Transverse colon (tissue), 4 donors: ENCODE measurements at regions not wholly inside any gene's neighbourhood (a gene's known extent, or its start where the extent isn't known, plus 50 kb on each side); places are given as distances from the start of the nearest gene placed in this dataset.

Experiments used
- EP300 ChIP-seq: sonication (generic); formaldehyde crosslinking; IDR thresholded peaks from one replicate; pipeline ENCODE4 v1.6.1; 2017; ENCODE audit warnings: antibody characterized with exemption, low read depth
- POLR2A ChIP-seq: fragments of 450-650 bp; IDR thresholded peaks from one replicate; pipeline ENCODE4 v1.6.1; 2016; ENCODE audit warnings: antibody characterized with exemption, mild to moderate bottlenecking, moderate library complexity
- POLR2AphosphoS5 ChIP-seq, 3 donors: sonication (generic); formaldehyde crosslinking; IDR thresholded peaks; one replicate each; pipeline ENCODE4 v1.6.1; 2016; ENCODE audit warnings: antibody characterized with exemption in 3 of 3
- TF ChIP-seq, protein P1 (sequence below), 5 experiments: fragments of 200-600 bp in 3 of 5; fragments of 450-650 bp in 2 of 5; sonication (generic) in 3 of 5; IDR thresholded peaks; 1 replicate in 2 of 5; 2 replicates in 3 of 5; pipeline ENCODE4 v1.5.1; 2016 to 2017; ENCODE audit warnings: antibody characterized with exemption in 5 of 5, inconsistent platforms in 3 of 5, mild to moderate bottlenecking in 2 of 5, moderate library complexity in 1 of 5

DNA sequence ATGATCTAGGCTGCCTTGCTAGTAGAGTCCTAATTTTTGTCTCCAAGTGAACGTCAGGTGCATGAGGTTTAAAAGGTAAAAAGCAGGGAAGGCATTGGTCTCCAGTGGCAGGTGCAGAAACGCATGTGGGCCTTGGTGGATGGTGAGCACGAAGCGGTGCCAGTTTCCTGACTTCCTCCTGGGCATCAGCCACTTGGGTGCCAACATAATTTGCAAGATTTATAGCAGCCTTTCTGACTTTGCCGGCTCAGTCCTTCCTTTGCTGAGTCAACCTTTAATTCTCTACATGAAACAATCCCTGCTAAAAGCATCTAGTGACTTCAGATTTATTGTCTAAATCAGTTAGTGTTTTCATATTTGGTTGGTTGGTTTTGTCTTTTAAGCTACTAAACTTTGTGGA, 355.7 kb upstream of the TMEM132C start:
- TF ChIP-seq, protein P1, sequence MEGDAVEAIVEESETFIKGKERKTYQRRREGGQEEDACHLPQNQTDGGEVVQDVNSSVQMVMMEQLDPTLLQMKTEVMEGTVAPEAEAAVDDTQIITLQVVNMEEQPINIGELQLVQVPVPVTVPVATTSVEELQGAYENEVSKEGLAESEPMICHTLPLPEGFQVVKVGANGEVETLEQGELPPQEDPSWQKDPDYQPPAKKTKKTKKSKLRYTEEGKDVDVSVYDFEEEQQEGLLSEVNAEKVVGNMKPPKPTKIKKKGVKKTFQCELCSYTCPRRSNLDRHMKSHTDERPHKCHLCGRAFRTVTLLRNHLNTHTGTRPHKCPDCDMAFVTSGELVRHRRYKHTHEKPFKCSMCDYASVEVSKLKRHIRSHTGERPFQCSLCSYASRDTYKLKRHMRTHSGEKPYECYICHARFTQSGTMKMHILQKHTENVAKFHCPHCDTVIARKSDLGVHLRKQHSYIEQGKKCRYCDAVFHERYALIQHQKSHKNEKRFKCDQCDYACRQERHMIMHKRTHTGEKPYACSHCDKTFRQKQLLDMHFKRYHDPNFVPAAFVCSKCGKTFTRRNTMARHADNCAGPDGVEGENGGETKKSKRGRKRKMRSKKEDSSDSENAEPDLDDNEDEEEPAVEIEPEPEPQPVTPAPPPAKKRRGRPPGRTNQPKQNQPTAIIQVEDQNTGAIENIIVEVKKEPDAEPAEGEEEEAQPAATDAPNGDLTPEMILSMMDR (IDR thresholded peaks at IDR 0.05) = no peak
- TF ChIP-seq POLR2A (no peak), POLR2AphosphoS5 (IDR thresholded peaks at IDR 0.05) (no peak), EP300 (no peak)
